Endometrium (tissue), 2 donors: ENCODE measurements at regions not wholly inside any gene's neighbourhood (a gene's known extent, or its start where the extent isn't known, plus 50 kb on each side); places are given as distances from the start of the nearest gene placed in this dataset.
"Not testable (repeated sequence)": the region's sequence is repeated elsewhere in the genome, so short reads cannot be mapped to it uniquely, and the experiment has no call there.

Experiments used
- FAIRE-seq: peaks from 2 replicates; lab custom pipeline; 2012; peaks lifted over from hg19 to GRCh38; lab: Jason Lieb, UNC
- donor health status: control.
- donor health status: control.

GRCh38 chr6:62819640-62820039 lies 391.6 kb upstream of the FKBP1C start:
- FAIRE-seq = no peak

- no peak for FAIRE-seq
Observed at GRCh38 chr6:62808565-62809293, 402.5 kb upstream of the FKBP1C start.

- FAIRE-seq = peak; percentile 67
Observed at GRCh38 chr6:62805431-62805830, 405.8 kb upstream of the FKBP1C start.

DNA sequence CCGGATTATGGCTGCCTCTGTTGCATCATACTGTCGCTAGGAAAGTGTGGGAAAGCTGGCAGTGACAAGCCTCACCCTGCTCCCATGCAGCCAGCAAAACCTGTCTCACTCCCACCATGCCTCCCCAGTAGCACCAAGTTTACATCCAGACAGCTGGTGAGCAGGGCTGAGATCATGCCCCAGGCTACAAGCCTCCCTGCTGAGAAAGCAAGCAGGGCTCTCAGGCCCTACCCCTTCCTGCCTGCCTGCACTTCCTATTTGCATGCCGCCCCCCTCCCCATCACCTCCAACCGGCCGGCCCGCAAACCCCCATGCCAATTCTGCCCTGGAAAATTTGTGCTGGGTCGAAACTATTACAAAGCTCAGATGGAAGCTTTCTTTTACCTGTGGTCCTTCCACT lies 408.2 kb upstream of the FKBP1C start:
- FAIRE-seq = no peak

- no peak for FAIRE-seq
Observed at GRCh38 chr6:62797190-62797589, 414.1 kb upstream of the FKBP1C start.

GRCh38 chr6:62775427-62776022 lies 435.7 kb upstream of the FKBP1C start:
- peak; percentile 21 for FAIRE-seq

- FAIRE-seq = not testable (repeated sequence)
Observed at GRCh38 chr6:62766174-62766573, 445.1 kb upstream of the FKBP1C start.

- no peak for FAIRE-seq
Observed at GRCh38 chr6:62764841-62765240, 446.4 kb upstream of the FKBP1C start.

DNA sequence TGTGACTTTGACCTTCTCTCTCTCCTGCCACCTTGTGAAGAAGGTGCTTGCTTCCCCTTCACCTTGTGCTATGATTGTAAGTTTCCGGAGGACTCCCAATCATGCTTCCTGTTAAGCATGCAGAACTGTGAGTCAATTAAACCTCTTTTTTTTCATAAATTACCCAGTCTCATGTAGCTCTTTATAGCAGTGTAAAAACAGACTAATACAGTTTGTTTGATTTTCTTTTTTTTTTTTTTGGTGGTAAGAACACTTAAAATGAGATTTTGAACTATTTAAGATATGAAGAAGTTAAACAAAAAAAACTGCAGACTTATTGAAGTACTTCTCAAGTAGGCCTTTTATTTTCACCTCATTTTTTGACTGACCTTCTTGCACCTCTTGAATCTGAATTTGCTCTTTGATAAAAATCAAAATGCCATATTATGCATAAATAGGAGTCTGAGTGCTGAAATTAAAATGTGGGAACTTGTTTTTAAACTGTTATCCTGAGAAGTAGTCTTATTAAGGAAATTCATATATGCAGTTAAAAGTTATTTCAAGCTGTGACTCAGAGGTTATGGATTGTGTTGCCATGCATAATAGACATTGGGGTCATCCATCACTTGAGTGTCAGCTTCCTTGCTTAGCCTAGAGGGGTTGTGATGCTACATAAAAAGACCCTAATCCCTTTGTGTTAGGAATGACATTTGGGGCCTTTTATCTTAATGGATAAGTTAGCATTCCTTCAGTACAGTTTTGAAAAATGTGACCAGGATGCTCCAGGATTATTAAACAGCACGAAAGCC lies 447.9 kb upstream of the FKBP1C start:
- no peak for FAIRE-seq

DNA sequence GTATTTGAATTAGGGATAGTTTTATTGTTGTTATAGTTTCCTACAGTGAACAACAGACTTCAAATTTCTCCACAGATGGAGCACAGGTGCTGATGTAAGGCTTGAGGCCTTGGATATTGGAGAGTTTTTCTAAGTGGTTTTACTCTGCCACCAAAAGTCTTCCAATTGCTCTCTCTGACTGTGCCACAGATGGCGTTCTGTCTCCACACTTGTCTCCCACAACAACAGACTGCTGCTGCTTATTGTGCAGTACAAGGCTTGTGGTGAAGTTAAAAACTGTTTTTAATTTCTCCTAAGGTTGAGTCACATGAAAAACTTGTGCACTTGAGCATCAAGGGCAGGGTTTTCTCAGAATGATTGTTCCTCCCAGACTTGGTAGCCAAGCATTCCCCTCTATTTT lies 460.9 kb upstream of the KHDRBS2 start:
- FAIRE-seq = peak; percentile 15

DNA sequence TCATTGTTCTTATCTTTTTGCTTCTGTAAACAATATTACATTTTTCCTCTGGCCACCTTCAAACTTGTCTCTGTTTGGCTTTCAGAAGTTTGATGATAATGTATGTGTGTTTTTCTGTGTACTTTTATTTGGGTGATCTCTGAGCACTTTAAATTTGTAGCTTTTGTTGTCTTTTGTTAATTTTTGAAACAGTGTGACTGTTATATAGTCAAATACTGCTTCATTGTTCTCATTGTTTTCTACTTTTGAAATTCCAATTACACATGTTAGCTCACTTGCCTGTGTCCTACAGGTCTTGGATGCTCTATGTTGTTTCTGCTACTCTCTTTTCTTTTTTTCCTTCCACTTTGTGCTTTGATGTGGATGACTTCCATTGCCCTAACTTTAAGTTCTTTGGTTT lies 460.1 kb upstream of the KHDRBS2 start:
- FAIRE-seq = no peak

DNA sequence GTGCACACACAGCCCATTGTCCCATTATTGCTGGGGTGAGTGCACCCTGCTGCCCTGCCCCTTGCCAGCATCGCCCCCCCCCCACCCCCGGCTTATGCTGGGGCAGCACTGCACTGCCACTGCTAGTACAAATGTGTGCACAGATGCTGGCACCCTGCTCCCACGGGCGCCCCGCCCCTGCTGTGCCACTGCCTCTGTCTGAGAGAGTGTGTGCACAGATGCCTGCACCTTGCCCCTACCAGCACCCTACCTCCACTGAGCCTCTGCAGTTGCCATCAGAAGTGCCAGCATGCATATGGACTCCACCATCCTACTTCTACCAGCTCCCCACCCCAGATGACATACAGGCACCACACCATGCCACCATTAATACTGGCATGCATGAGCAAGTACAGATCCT lies 454.6 kb upstream of the KHDRBS2 start:
- no peak for FAIRE-seq

DNA sequence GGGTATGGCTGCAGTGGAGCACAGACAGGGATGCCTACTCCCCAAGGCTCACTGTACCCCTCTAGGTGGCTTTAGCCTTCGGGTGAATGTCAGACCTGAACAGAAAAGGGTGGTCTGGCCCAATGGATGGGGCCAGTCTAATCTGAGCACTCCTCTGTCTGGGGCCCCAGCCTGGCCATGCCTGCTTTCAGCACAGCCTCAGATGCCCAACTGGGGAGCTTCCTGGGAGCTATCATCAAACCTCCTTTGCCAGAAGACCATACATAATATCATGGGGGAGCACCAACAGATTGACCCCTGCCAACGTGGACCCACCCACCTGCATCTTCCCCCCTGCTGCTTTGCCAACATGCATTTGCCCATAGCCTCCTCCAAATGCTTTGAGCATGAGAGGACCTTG lies 454.1 kb upstream of the KHDRBS2 start:
- FAIRE-seq = no peak

- no peak for FAIRE-seq
Observed at GRCh38 chr6:62737792-62738191, 451.8 kb upstream of the KHDRBS2 start.

- no peak for FAIRE-seq
Observed at GRCh38 chr6:62721408-62721807, 435.4 kb upstream of the KHDRBS2 start.

GRCh38 chr6:62716719-62717118 lies 430.7 kb upstream of the KHDRBS2 start:
- no peak for FAIRE-seq

DNA sequence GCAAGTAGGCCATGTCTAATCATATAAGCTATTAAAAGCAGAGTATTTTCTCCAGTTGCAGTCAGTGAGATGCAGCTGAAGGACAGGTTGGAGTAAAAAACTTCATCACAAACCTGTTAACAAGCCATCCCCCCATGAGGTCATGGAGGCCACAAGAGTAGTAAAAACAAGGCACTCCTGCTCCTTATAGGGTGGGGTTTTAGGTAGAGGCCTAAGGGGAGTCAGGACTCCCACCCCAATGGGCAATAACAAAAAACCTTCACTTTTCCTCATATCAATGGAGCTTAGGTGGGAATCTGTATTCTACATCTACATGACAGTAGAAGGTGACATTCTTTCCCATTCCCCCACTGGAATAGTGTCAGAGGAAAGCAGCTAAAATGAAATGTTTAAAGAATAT lies 428.1 kb upstream of the KHDRBS2 start:
- no peak for FAIRE-seq

DNA sequence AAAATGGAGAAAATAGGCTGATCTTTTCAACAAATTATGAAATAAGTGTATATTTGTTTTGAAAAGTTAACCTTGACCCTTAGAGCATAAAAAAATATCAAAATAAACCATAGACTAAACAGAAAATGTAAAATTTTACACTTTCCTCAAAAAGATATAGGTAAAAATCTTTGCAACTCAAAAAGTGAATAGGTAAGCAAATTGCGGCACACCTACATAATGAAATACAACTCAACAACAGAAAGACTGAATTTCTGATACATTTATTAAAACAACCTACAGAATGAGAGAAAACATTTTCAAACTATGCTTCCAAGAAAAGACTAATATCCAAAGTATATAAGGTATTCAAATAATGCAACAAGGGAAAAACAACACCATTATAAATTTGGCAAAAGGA lies 425.7 kb upstream of the KHDRBS2 start:
- FAIRE-seq = no peak

DNA sequence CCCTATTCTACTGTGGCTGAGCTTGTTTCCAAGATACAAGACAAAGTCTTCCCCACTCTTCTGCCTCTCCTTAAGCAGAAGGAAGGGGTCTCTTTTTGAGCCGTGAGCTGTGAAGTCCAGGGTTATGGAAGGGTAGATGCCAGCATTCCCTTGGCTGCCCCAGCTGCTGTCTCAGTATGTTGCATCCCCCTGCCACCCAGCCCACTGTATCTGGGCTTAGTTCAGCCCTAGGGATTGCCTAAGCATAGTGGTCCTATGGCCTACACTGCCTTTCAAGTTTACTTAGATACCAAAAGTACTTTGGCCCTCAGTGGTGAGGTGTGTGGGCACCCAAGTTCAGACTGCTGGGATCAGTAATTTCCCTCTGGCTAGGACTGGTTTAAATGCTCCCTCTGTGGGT lies 421.9 kb upstream of the KHDRBS2 start:
- FAIRE-seq = no peak

GRCh38 chr6:62707156-62707555 lies 421.1 kb upstream of the KHDRBS2 start:
- no peak for FAIRE-seq

- FAIRE-seq = no peak
Observed at GRCh38 chr6:62683063-62683462, 397.0 kb upstream of the KHDRBS2 start.

GRCh38 chr6:62681108-62681507 lies 395.1 kb upstream of the KHDRBS2 start:
- peak; percentile 12 for FAIRE-seq

DNA sequence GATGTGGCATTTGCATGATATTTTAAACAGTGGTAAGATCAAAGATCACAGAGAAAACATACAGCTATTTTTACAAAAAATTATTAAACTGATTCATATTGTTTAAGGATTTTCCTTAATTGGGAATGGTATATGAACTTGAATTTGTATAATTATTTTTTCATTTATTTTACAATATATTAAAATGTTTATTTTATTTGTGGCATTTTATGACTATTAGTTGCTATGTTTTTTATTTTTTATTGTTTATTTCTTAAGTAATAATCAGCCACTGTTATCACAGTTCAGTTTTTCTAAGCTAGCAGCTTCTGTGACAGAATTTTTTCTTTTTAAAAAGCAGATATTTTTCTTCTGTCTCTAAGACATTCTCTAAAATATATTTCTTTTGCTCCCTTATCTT lies 387.0 kb upstream of the KHDRBS2 start:
- no peak for FAIRE-seq
